Bronchial epithelial cell (primary cell): ENCODE measurements at regions not wholly inside any gene's neighbourhood (a gene's known extent, or its start where the extent isn't known, plus 50 kb on each side); places are given as distances from the start of the nearest gene placed in this dataset.
"Not testable (repeated sequence)": the region's sequence is repeated elsewhere in the genome, so short reads cannot be mapped to it uniquely, and the experiment has no call there.

Experiments used
- DNase-seq: peaks from one replicate; pipeline ENCODE4 v3.0.0-alpha.2; 2010; ENCODE audit warnings: low read depth
- FAIRE-seq: peaks from 2 replicates; lab custom pipeline; 2011; peaks lifted over from hg19 to GRCh38; lab: Jason Lieb, UNC
- H3K27me3 ChIP-seq: 2 replicates; pipeline ENCODE4 v1.5.1; 2011; ENCODE audit warnings: low read length; ENCODE audit not compliant: control insufficient read depth, insufficient read depth
- H3K36me3 ChIP-seq: 2 replicates; pipeline ENCODE4 v1.5.1; 2011; ENCODE audit warnings: low read length; ENCODE audit not compliant: control insufficient read depth, insufficient read depth
- H3K4me3 ChIP-seq: 2 replicates; pipeline ENCODE4 v1.5.1; 2011; ENCODE audit warnings: mild to moderate bottlenecking, low read depth, low read length, control low read depth
- CTCF ChIP-seq: IDR thresholded peaks from 2 replicates; pipeline ENCODE4 v1.5.1; 2011; ENCODE audit warnings: mild to moderate bottlenecking, moderate library complexity, low read length, control low read depth, inconsistent platforms; ENCODE audit not compliant: insufficient read depth, severe bottlenecking

GRCh38 chr9:26131886-26132285 is 453.6 kb upstream of the TUSC1 start:
- Histone ChIP-seq H3K4me3 (no peak overlapping the region), H3K36me3 (no peaks in the 10 kb centered on the region), H3K27me3 (no peaks in the 10 kb centered on the region)
- FAIRE-seq (no peak), DNase-seq (no peak)
- no peak for TF ChIP-seq CTCF

DNA sequence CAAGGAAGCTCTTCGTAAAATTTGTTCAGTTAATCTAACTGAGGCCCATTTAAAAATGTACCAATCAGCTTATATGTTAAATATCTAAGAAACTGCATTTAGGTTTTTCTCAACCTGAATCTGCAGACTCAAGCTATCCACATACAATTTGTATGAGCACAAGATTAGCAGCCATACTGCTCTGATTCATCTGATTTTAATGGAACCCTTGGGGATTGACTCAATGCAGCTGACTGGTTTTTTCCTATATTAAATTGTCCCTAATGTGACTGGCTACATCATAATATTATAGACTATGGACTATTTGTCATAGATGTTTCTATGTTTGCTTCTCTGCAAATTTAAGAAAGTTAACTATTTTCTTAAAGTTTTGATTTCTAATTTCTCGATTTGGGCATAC is 451.0 kb upstream of the TUSC1 start:
- no peak for FAIRE-seq
- TF ChIP-seq CTCF: no peak
- H3K36me3 ChIP-seq: no peaks in the 10 kb centered on the region
- no peak overlapping the region for H3K4me3 ChIP-seq
- no peak for DNase-seq
- no peaks in the 10 kb centered on the region for H3K27me3 ChIP-seq

GRCh38 chr9:26125693-26126092 is 447.4 kb upstream of the TUSC1 start:
- TF ChIP-seq CTCF: no peak
- H3K27me3 ChIP-seq: no peaks in the 10 kb centered on the region
- no peaks in the 10 kb centered on the region for H3K36me3 ChIP-seq
- FAIRE-seq (no peak), DNase-seq (no peak)
- no peak overlapping the region for H3K4me3 ChIP-seq

DNA sequence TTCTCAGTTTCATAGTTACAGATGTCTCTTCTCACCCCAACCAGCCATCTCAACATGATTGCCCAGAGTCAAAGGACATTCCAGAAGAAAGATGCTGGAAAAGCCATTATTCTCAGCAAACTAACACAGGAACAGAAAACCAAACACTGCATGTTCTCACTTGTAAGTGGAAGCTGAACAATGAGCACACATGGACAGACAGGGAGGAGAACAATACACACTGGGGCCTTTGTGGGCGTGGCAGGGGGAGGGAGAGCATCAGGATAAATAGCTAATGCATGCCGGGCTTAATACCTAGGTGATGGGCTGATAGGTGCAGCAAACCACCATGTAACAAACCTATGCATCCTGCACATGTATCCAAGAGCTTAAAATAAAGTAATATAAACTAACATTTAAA is 437.8 kb upstream of the TUSC1 start:
- not testable (repeated sequence) for H3K4me3 ChIP-seq, H3K36me3 ChIP-seq, FAIRE-seq, H3K27me3 ChIP-seq, DNase-seq

- H3K36me3 ChIP-seq: no peaks in the 10 kb centered on the region
- no peak for TF ChIP-seq CTCF
- H3K4me3 ChIP-seq: no peak overlapping the region
- peak; percentile 20 for DNase-seq
- no peak for FAIRE-seq
- H3K27me3 ChIP-seq: no peaks in the 10 kb centered on the region
Measured at GRCh38 chr9:26112724-26113123, 434.5 kb upstream of the TUSC1 start.

GRCh38 chr9:26086396-26086795 is 408.2 kb upstream of the TUSC1 start:
- no peak for FAIRE-seq
- TF ChIP-seq CTCF: no peak
- DNase-seq: no peak
- no peaks in the 10 kb centered on the region for H3K27me3 ChIP-seq
- no peaks in the 10 kb centered on the region for H3K36me3 ChIP-seq
- H3K4me3 ChIP-seq: no peak overlapping the region
